ENCODE measurements at regions not wholly inside any gene's neighbourhood (a gene's known extent, or its start where the extent isn't known, plus 50 kb on each side); places are given as distances from the start of the nearest gene placed in this dataset.

- TF ChIP-seq EZH2phosphoT487 (IDR thresholded peaks at IDR 0.05; ENCODE audit: insufficient read depth, low read depth): no peak
- TF ChIP-seq EZH2 (IDR thresholded peaks at IDR 0.05; ENCODE audit: insufficient read depth, poor library complexity, severe bottlenecking): no peak
These were observed 96.6 kb downstream of the ENGASE start for GRCh38 chr17:79171188-79171587.

Data from GM23248 (cell line).